Astrocyte of the spinal cord (primary cell): ENCODE measurements at regions not wholly inside any gene's neighbourhood (a gene's known extent, or its start where the extent isn't known, plus 50 kb on each side); places are given as distances from the start of the nearest gene placed in this dataset.

Source experiments
- DNase-seq: peaks from one replicate; pipeline ENCODE4 v3.0.0; 2011; ENCODE audit warnings: low read depth, low spot score
- H3K4me3 ChIP-seq: 2 replicates; pipeline ENCODE4 v1.5.1; 2011; ENCODE audit warnings: low read depth, mild to moderate bottlenecking, low read length, moderate library complexity
- in situ Hi-C: cut with HindIII; loops from 2 replicates; pipeline ENCODE4 v1.10.0; 2017; ENCODE audit warnings: low sequenced_read_pairs
- TF ChIP-seq, protein P1 (sequence below): IDR thresholded peaks from 2 replicates; pipeline ENCODE4 v1.5.1; 2012; ENCODE audit warnings: low read depth, mild to moderate bottlenecking, low read length, inconsistent platforms

DNA sequence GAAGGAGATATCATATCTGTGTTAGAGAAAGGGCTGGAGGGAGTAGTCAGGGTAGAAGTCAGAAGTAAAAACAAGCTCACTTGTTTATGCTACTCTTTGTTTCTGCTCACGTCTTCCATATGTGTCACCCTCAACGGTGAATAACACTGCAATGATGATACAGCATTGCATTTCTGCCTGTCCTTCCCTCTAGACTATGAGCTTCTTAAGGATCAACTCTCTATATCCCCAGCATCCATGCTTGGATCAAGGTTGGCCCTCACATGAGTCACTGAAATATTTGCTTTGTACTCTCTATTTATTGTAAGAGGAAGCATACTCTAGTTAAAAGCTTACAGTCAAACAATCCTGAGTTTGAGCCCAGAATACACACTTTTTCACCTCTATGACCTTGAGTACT, 406.0 kb downstream of the RFC3 start:
- no peak overlapping the region for H3K4me3 ChIP-seq
- DNase-seq = no peak
- in situ Hi-C loops = no loop called here
- TF ChIP-seq, protein P1, sequence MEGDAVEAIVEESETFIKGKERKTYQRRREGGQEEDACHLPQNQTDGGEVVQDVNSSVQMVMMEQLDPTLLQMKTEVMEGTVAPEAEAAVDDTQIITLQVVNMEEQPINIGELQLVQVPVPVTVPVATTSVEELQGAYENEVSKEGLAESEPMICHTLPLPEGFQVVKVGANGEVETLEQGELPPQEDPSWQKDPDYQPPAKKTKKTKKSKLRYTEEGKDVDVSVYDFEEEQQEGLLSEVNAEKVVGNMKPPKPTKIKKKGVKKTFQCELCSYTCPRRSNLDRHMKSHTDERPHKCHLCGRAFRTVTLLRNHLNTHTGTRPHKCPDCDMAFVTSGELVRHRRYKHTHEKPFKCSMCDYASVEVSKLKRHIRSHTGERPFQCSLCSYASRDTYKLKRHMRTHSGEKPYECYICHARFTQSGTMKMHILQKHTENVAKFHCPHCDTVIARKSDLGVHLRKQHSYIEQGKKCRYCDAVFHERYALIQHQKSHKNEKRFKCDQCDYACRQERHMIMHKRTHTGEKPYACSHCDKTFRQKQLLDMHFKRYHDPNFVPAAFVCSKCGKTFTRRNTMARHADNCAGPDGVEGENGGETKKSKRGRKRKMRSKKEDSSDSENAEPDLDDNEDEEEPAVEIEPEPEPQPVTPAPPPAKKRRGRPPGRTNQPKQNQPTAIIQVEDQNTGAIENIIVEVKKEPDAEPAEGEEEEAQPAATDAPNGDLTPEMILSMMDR = no peak

DNA sequence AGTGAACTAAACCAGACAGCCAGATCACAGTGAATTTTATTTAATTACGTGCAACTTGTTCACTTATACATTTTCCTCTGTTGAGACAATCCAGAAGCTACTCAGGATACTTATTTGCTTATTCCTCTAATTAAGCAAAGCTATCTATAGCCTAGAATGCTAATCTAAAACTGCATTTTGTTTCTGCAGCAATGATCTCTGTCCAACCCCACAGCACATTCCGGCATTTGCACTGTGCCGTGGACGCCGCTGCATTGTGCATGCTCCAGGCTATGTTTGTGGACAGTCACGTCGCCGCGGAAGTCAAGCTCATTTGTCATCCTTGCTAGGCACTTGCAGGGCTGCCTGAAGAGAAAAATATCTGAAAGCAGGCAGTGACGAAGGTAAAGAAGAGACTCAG, 406.9 kb downstream of the RFC3 start:
- H3K4me3 ChIP-seq = no peak overlapping the region
- DNase-seq = no peak
- in situ Hi-C loops = no loop called here
- TF ChIP-seq, protein P1 = no peak

DNA sequence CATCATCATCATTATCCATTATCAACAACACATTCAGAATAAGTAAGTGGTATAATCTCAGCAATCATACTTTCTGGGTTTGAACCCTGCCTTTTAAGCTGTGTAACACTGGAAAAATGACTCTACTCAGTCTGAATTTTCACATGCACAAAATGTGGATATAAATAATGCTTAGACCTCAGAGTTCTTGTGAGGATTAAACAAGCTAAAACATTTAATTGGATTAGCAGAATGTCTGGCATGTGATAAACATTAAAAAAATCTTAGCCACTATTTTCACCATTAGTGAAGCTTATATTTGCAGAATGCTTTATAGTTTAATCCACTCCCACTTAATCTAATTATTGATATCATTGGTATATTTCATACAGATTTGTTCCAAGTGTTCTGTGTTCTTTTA, 412.3 kb downstream of the RFC3 start:
- in situ Hi-C loops = no loop called here
- DNase-seq = no peak
- TF ChIP-seq, protein P1 = no peak
- H3K4me3 ChIP-seq = no peak overlapping the region

DNA sequence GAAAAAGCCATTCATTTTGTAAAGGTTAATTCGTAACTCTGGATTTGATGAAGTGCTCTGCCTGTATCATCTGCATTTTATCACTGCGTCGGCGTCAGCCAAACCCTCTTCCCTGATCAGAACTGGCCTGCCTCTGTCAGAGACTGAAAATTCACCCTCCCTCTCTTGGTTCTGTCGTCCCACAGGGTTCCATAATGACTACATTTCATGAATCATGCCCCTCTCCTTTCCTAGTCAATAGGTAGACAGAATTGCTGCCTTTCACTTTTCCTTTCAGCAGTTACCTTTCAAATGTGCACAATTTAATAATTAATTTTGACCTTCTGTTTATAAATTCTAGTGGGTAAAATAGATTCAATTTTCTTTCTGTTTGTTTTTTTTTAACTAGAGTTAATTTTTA, 423.4 kb downstream of the RFC3 start:
- DNase-seq = no peak
- H3K4me3 ChIP-seq = no peak overlapping the region
- TF ChIP-seq, protein P1 = no peak
- in situ Hi-C loops = no loop called here

DNA sequence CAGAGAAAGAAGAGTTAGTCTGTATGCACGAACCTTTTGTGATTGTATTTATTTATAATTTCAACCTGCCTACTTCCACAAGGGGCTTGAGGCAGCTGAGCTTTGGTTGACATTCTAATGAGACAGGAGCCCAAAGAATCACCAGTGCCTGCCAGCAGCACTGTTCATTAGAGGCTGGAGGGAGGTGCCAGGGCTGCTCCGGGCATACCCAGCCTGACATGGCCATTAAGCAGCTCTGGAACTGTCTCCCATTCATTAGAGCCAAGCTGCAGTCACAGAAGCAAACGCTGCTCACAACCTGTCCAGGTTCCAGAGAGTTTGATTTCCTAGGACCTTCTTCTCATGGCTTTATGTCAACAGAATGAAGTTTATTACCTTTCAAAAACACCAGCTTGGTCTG, 425.5 kb downstream of the RFC3 start:
- no peak overlapping the region for H3K4me3 ChIP-seq
- TF ChIP-seq, protein P1 = no peak
- in situ Hi-C loops = no loop called here
- DNase-seq = no peak

DNA sequence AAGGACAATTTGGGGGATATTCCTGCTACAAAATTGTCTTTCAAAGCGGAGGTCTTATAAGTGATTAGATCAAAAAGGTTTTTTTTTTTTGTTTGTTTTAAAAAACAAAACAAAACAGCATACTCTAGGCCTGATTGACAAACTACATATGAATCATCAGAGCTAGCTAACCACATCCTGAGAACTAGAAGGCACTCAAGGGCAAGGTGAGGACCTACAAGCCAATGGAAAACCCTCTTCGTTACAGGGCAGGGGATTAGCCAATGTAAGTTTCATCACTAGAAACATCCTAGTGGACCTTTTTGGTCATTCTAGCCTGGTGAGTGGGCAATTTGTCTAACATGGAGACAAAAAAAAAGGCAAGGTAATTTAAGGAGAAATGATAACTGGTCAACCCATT, 428.6 kb downstream of the RFC3 start:
- in situ Hi-C loops = no loop called here
- no peak for DNase-seq
- no peak overlapping the region for H3K4me3 ChIP-seq
- TF ChIP-seq, protein P1 = no peak

DNA sequence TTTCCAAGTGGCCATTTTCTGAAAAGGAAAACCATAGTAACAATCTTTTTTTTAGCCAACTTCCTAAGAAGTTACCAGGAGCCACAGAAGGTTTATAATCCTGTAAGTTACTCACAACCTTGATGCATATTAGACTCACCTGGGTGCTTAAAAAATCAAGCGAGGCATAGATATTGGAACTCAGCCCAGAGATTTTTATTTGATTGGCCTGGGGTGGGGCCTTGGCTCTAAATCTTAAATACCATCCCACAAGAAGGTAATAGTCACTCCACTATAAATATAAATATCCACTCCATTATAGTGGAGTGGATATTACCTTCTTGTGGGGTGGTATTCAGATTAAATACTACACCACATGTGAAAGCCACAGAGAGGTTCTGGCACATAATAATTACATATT, 429.6 kb downstream of the RFC3 start:
- H3K4me3 ChIP-seq = no peak overlapping the region
- in situ Hi-C loops = no loop called here
- no peak for DNase-seq
- TF ChIP-seq, protein P1 = no peak
